ENCODE measurements at regions not wholly inside any gene's neighbourhood (a gene's known extent, or its start where the extent isn't known, plus 50 kb on each side); places are given as distances from the start of the nearest gene placed in this dataset.

DNA sequence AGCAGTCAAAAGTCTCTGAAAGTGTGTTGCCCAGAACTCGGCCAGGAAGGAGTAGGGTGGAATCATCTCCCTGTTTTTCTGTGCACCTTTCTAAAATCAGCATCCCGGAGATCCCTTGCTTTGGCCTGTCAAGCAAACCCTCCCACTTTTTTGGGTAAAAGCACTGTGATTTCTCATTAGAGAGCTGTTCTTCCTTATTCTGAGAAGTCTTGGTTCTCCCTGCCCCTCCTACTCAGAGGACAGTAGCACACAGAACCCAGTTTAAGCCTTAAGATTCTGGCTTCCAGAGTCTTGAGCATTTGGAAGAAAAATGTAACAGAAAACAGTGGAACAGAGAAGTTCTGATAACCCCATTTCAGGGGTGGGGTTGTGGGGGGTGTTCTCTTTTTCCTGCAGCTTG, 52.6 kb upstream of the KATNAL1 start:
- no peak for DNase-seq

DNA sequence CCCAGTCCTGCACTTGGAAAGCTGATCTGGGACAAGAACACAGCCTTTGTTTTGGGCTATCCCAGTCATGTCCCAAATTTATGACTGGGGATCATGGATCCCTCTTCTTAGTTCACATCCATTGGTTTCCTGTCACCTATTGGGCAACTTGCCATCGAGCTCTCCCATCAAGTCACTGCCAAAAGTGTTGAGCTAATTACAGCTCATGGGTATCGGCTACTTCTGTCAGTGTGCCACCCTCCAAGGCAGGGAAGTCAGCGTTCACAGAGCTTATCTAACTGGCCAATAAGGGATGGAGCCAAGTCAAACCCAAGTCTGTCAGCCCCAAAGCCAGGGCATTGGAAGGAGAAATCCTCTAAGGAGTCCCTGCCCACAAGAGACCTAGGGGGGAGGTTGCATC, 53.2 kb upstream of the KATNAL1 start:
- no peak for DNase-seq

DNA sequence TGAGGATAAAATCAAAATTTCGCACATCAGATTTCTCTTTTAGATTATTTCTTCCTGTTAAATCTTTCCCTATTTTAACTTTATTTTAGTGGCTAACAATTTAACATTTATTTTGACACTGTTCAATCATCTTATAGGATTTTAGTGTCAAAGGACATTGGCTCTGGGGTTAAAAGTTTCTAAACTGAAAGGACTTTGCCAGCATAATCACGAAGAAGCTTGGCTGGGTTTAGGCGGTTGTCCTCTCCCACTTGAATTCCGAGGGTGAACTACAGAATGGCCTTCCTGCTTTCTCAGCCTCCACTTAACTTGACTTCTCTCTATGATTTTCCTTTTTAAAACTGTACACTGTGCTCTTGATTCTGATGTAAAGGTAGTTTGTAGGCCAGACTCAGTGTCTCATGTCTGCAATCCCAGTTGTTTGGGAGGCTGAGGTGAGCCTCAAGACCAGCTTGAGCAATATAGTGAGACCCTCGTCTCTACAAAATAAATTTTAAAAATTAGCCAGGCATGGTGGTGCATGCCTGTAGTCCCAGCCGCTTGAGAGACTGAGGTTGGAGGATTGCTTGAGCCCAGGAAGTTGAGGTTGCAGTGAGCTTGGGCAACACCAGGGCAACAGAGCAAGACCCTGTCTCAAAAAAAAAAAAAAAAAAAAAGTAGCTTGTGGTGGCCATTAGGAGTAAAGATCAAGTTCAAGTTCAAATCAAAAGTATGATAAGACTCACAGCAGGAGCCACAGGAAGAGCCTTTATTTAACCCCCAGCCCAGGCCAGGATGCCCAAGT, 54.8 kb upstream of the KATNAL1 start:
- no peak for DNase-seq

DNA sequence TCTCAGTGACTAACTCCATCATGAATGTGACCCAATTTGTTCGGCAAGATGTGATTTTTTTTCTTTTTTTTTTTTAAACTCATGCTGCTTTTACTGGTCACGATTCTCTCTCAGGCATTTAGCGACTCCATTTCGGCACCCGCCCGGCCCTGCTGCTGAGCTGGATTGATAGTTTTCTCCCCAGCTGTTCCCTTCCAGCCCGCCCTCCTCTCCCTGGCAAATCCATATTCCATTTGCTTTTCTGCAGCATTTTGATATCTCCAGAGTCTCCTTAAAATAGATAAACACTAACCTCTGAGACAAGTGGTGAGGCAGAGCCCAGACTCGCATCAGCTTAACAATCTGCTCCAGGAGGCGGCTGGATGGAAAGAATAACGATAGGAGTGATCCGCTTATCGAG, 55.5 kb upstream of the KATNAL1 start:
- DNase-seq = no peak

DNA sequence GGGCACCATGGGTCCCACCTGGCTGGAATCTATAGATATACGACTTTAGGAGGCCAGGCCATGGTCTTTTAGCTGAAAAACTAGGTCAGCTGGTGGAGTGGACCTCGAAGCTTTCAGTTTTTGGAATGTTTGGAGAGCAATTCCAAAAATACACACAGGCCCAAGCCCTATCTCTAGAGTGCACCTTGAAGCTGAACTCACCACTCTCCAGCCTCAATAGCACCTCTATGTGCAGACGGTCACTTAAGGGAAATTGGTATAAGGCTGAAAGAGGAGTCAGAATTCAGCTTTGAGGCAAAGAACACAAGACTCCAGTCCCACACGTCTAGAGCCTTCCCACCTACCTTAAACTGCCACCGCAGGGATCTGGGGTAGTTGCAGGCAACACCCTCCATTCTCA, 56.4 kb upstream of the KATNAL1 start:
- DNase-seq = no peak

DNA sequence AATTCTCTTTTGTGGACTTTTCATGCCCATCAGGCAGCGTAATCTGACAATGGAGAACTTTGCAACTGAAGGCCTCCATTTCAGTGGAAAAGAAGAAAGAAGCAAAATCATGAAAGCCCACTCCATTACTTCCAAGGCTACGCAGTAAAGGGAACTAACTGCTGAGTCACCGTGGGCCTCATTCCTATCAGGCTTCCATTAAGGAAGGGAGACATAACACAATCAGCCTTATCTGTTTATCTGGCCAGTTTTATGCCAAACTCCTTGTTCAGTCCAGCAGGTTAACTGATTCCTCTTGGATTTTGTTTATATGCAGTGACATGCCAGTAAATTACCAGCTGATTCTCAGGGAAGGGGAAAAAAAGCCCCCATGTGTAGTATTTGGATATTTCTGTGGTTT, 56.8 kb upstream of the KATNAL1 start:
- no peak for DNase-seq

DNA sequence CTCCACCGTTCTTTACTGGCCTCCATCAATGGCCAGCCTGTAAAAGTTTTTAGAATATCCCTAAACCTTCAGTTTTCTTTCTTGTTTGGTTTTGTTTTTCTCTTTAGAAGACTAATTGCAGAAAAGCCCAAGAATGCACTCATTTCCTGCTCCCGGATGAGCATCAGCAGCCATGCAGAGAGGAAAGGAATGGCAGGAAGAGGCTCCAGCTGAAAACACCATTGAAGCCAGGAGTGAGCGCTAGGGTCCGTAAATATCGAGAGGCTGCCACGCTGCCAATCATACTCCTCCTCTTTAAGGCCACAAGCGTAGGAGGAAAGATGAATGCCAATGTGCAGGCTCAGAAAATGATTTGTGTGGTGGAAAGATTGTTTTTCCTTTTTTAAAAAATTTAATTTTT, 57.4 kb upstream of the UBE2L5 start:
- DNase-seq = no peak

DNA sequence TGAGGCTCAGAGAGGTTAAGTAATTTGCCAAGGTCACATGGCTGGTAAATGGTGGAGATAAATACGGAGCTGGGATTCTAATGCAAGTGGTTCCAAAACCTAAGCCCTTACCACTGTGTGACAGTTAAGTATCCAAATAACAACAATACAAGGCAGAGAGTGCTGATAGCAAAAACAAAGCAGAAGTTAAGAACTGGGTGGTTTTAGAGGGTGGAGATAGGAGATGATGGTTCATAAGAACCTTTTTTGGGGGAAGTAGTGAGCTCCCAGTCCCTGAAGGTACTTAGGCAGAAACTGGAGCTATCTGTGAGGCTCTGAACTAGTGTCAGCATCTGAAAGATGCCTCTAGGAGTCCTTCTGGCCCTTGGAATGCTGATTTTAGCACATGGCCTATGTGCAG, 56.2 kb upstream of the UBE2L5 start:
- DNase-seq = no peak

DNA sequence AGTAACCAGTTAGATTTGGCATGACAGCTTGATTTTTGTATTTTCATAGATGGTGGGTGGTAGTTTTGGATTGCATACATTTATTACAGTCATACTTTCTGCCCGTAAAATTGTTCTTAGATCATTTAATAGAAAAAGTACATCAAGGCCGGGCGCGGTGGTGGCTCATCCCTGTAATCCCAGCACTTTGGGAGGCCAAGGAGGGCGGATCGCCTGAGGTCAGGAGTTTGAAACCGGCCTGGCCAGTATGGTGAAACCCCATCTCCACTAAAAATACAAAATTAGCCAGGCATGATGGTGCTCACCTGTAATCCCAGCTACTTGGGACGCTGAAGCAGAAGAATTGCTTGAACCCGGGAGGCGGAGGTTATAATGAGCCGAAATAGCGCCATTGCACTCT, 55.0 kb upstream of the UBE2L5 start:
- no peak for DNase-seq

DNA sequence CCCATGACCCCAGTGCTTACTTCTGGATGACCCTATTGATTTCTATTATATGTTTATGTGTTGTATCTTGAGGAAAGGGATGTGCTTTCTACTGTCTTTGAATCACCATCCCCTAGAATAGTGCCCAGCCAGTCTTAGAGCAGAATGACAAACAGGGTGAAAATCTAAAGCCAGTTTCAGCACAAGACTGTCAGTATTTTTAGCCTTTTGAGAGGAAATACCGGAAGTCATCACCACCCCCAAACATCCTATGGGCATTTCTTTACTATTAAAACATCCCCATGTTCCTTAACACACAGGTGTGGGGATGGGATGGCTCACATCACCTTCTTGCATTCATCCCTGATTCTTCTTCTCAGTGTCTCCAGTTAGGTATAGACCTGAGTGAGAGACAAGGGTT, 52.1 kb upstream of the UBE2L5 start:
- no peak for DNase-seq

DNA sequence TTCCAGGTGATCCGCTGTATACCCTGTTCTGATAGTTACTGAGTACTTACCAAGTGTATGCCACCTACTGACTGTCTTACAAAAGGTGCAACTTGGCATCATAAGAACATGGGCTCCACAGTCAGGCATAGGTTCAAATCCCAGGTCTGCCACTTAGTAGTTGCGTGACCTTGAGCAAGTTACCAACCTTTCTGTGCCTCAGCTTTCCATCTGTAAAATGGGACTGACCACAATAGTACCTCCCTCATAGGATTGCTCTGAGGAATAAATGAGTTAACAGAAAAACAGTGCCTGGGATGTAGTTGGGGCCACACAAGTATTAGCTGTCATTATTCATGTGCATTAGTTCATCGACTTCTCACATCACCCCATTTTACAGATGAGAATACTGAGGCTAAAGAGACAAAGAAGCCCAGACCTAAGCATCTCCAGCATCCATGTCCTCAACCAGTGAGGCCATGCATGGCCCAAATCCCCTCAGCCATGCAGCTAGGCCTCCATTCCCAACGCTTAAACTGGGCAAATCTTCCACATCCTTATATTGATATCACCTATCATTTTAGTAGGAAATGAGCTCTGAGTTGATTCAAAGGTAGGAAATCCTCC, 51.3 kb upstream of the UBE2L5 start:
- no peak for DNase-seq

DNA sequence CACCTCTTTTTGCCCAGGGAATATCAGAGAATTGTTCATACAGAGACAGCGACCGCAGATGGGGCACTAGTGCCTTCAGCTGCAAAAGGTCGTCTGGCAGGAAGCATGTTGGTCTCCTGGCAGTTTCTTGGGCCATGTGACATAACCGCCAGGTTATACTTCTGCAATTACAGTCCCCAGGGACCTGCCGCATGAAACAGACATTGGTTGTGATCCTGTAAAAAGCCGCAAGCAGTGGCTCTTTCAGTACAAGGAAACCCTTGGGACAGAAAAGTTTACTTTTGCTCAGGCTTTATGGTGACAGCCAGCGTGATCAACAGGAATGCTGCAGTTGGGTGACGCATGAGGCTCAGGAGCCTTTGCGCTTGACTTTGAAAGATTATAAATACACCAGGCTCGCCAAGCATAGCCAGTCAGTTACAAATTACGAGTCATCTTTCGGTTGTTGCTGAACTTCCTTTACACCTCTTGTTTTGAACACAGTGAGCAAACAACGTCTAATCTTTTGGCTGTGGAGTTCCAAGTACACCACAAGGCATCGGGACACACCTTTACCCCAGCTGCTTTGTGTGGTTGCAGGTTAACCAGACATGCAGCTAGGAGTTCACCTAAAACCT, 50.5 kb upstream of the UBE2L5 start:
- peak; percentile 81 for DNase-seq
